Left ventricle myocardium inferior (tissue), 1 donor: ENCODE measurements at regions not wholly inside any gene's neighbourhood (a gene's known extent, or its start where the extent isn't known, plus 50 kb on each side); places are given as distances from the start of the nearest gene placed in this dataset.

Source experiments
- DNase-seq: peaks from one replicate; pipeline ENCODE4 v3.0.0-alpha.2; 2020
- H3K27ac ChIP-seq: fragments of 200-600 bp; replicated peaks from 2 replicates; pipeline ENCODE4 v1.8.0; 2021
- H3K27me3 ChIP-seq: fragments of 200-600 bp; 2 replicates; pipeline ENCODE4 v1.8.0; 2021; ENCODE audit warnings: low read depth
- H3K36me3 ChIP-seq: fragments of 200-600 bp; 2 replicates; pipeline ENCODE4 v1.8.0; 2021
- H3K4me1 ChIP-seq: fragments of 200-600 bp; 2 replicates; pipeline ENCODE4 v1.8.0; 2021
- H3K4me3 ChIP-seq: fragments of 200-600 bp; 2 replicates; pipeline ENCODE4 v1.8.0; 2021; ENCODE audit warnings: mild to moderate bottlenecking, moderate library complexity
- H3K9me3 ChIP-seq: fragments of 200-600 bp; replicated peaks from 2 replicates; pipeline ENCODE4 v1.8.0; 2021
- intact Hi-C: fragments of 100-400 bp; cut with micrococcal nuclease; formaldehyde crosslinking; loops from one replicate; pipeline ENCODE4 v1.11.0; 2022
- TF ChIP-seq, protein P1 (sequence below): fragments of 200-600 bp; IDR thresholded peaks from 2 replicates; pipeline ENCODE4 v1.8.0; 2021; ENCODE audit warnings: antibody characterized with exemption, mild to moderate bottlenecking, borderline replicate concordance
- donor health status: DM: no; HTN: yes; CAD: no; lungs with severe emphysema.

DNA sequence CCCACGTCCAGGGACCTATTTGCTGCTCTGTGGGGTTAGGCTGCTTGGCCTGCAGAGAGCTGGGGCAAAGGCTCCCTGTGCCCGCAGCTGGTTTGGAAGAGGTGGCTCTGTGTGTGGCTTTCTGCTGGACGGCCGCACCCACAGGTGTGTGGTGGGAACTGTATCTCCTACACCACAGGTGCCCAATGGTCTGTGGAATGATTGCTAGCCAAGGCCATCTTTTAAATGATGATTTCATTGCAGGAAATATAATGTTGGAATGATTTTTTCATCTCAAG lies 178.4 kb downstream of the DLL1 start:
- DNase-seq: no peak
- Histone ChIP-seq H3K9me3 (no peaks in the 10 kb centered on the region), H3K36me3 (no peaks in the 10 kb centered on the region), H3K4me1 (peaks cover 4% of the 10 kb centered on the region), H3K27ac (no peak overlapping the region), H3K27me3 (no peaks in the 10 kb centered on the region), H3K4me3 (no peak overlapping the region)
- TF ChIP-seq, protein P1, sequence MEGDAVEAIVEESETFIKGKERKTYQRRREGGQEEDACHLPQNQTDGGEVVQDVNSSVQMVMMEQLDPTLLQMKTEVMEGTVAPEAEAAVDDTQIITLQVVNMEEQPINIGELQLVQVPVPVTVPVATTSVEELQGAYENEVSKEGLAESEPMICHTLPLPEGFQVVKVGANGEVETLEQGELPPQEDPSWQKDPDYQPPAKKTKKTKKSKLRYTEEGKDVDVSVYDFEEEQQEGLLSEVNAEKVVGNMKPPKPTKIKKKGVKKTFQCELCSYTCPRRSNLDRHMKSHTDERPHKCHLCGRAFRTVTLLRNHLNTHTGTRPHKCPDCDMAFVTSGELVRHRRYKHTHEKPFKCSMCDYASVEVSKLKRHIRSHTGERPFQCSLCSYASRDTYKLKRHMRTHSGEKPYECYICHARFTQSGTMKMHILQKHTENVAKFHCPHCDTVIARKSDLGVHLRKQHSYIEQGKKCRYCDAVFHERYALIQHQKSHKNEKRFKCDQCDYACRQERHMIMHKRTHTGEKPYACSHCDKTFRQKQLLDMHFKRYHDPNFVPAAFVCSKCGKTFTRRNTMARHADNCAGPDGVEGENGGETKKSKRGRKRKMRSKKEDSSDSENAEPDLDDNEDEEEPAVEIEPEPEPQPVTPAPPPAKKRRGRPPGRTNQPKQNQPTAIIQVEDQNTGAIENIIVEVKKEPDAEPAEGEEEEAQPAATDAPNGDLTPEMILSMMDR: no peak
- intact Hi-C loops: no loop called here

DNA sequence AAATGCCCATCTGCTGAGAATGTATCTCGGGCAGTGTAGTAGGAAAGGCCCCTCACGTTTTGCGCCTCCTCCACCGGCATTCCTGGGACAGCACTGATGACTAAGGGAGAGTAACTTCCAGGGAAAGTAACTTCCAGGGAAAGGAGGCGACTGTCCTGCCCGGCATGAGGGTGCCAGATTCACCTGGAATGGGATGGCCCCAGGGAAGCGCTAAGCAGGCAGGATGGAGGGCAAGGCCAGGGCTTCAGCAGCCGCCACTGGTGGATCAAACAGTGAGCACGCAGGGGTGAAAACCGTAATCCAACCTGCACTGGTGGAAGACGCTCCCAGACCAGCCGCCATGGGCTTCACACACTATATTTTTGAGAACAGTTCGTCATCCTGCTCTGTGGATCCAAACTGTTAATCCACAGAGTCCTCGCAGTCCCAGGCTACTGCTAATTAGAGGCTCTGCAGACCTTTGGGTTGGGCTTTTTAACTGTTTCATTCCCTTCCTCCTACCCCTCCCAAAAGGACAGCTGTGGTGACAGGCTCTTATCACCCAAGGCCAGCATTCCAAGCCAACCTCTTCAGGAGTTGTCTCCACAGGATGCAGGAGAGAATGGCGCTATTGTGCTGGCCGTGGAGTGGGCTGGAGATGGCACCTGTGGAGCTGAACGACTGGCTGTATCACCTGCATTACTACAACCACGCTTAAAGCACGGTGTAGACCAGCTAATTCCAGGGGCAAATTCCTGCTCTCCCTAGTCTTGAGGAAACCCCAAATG lies 178.9 kb downstream of the DLL1 start:
- TF ChIP-seq, protein P1: no peak
- Histone ChIP-seq H3K4me3 (no peak overlapping the region), H3K4me1 (peaks cover 4% of the 10 kb centered on the region), H3K27me3 (no peaks in the 10 kb centered on the region), H3K27ac (no peak overlapping the region), H3K9me3 (no peaks in the 10 kb centered on the region), H3K36me3 (no peaks in the 10 kb centered on the region)
- no peak for DNase-seq
- intact Hi-C loops: no loop called here

DNA sequence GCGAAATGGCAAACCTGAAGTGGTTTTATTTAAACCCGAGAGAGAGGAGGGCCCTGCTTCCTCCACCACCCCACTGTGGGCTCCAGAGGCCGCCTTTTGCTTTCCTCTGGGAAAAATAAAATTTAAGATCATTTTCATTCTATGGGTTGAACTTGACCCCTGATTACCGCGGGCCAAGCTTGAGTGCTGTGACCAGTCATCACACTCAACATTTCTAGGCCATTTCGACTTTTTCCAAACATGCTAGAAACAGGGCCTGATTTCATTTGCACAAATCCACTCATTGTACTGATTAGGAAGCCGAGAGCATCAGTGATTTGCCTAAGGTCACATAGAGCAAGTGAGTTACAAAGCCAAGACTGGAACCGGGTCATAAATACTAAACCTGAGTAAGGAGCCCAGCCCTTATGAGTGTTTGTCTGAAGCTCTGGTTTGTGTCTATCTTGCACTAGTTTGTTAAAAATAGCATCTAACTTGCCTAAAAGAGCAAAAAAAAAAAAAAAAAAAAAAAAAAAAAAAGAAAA lies 179.7 kb downstream of the DLL1 start:
- DNase-seq: no peak
- TF ChIP-seq, protein P1: no peak

DNA sequence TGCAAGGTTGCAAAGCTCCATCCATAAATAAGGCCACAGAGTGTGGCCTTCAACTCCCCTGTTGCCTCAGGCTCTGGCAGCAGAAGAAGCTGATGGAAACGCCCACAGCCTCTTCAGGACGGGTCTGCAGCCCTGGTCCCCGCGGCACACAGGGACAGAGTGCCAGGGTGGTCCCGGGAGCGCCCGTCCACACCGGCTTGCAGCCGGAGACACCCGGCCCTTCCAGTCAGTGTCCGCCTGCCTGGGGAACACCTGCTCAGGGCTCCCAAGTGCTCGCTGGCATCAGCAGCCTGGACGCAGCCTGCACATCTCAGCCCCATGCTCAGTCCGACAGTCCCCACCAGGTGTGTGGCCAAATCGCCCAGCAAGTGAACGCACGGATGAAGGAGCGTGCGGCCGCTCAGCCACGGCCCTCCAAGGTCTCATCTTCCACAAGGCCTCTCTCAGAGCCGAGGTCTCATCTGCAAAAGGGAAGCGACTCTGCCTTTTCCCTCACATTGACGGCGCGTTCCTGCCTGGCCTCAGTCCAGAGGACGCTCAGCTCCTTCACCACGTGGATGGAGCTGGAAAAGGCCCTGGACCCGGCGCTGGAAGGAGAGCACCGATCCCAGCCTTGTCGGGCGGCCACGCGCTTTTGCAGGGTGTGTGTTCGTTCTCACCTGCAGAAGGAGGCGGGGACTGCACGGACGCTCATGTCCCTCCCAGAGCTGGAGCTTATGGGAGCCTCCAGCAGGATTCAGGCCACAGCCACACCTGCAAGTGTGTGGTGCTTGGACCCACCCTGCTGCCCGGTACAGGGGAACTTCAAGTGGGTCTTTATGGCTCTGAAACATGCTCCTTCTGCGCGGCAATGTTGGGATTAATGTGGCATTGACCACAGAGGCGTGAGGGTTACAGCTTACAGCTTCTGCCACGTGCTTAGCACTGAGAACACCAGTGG lies 180.4 kb downstream of the DLL1 start:
- no peak overlapping the region for H3K27ac ChIP-seq
- H3K4me1 ChIP-seq: peaks cover under 1% of the 10 kb centered on the region
- no peak overlapping the region for H3K4me3 ChIP-seq
- TF ChIP-seq, protein P1: no peak
- no peaks in the 10 kb centered on the region for H3K9me3 ChIP-seq
- DNase-seq: peak; percentile 7
- H3K36me3 ChIP-seq: no peaks in the 10 kb centered on the region
- intact Hi-C loops: no loop called here
- no peaks in the 10 kb centered on the region for H3K27me3 ChIP-seq

More for the DNA sequence above, 179.7 kb downstream of the DLL1 start:
- Histone ChIP-seq H3K27ac (no peak overlapping the region), H3K9me3 (no peaks in the 10 kb centered on the region), H3K36me3 (no peaks in the 10 kb centered on the region), H3K27me3 (no peaks in the 10 kb centered on the region), H3K4me3 (no peak overlapping the region), H3K4me1 (peaks cover 4% of the 10 kb centered on the region)
- intact Hi-C loops: no loop called here

DNA sequence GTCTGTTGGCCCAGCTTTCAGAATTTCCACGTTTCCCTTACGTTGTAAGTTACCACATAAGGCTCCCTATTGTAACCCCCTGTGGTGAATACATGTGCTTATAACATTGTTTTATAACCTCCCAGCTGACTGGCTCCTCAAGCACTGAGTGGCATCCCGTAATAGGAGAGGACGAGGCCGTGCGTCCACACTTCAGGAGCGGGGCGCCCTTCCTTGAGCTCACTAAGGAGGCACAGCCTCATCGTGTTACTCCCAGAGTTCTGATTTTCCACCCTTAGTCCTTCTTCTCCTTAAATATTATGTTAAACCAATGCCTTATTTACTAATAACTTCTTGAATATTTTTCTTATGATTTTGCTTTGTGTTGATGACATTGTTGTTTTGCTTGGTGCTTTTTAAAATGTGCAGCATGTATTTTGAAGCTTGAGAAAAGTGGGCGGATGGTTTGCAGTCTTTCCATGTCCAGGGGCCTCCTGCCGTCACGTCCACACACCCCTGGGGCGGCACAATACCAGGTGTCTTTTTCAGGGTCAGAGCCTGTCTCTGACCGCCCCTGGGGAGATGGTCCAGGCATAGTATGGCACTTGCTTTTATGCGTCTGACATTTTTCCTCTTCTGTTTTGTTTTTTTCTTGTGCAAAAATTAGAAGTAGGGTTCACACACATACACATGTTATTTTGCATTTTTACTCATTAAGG lies 181.8 kb downstream of the DLL1 start:
- Histone ChIP-seq H3K9me3 (no peaks in the 10 kb centered on the region), H3K4me1 (no peaks in the 10 kb centered on the region), H3K4me3 (no peak overlapping the region), H3K36me3 (no peaks in the 10 kb centered on the region), H3K27ac (no peak overlapping the region), H3K27me3 (no peaks in the 10 kb centered on the region)
- TF ChIP-seq, protein P1: no peak
- intact Hi-C loops: no loop called here
- peak; percentile 2 for DNase-seq
